DND-41 (cell line): ENCODE measurements at regions not wholly inside any gene's neighbourhood (a gene's known extent, or its start where the extent isn't known, plus 50 kb on each side); places are given as distances from the start of the nearest gene placed in this dataset.

Experiments used
- EZH2 ChIP-seq: IDR thresholded peaks from 3 replicates; pipeline ENCODE4 v1.6.1; 2012; ENCODE audit warnings: borderline replicate concordance, low read depth, mild to moderate bottlenecking, moderate library complexity, low read length, inconsistent platforms; ENCODE audit not compliant: severe bottlenecking
- TF ChIP-seq, protein P1 (sequence below): IDR thresholded peaks from 2 replicates; pipeline ENCODE4 v1.5.1; 2012; ENCODE audit warnings: borderline replicate concordance, low read length, moderate library complexity, mild to moderate bottlenecking; ENCODE audit not compliant: poor library complexity, severe bottlenecking; ENCODE audit errors: extremely low read depth

DNA sequence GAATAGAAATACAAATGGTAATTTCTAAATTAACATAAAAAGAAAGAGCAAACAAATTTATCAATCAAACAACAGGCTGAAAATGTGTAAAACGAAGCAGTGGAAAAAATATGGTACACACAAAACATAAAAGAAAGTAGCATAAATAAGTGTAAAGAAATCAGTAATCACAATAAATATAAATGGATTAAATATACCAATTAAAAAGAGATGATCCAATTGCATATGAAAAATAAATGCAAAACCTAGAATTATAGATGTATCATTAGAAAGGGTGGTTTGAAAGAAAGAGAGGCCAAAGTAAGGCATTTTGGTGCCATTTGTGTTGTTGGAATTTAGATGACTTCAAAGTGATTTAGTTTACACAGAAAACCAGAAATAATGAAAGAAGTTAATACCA, 202.2 kb downstream of the PTBP2 start:
- TF ChIP-seq, protein P1, sequence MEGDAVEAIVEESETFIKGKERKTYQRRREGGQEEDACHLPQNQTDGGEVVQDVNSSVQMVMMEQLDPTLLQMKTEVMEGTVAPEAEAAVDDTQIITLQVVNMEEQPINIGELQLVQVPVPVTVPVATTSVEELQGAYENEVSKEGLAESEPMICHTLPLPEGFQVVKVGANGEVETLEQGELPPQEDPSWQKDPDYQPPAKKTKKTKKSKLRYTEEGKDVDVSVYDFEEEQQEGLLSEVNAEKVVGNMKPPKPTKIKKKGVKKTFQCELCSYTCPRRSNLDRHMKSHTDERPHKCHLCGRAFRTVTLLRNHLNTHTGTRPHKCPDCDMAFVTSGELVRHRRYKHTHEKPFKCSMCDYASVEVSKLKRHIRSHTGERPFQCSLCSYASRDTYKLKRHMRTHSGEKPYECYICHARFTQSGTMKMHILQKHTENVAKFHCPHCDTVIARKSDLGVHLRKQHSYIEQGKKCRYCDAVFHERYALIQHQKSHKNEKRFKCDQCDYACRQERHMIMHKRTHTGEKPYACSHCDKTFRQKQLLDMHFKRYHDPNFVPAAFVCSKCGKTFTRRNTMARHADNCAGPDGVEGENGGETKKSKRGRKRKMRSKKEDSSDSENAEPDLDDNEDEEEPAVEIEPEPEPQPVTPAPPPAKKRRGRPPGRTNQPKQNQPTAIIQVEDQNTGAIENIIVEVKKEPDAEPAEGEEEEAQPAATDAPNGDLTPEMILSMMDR: no peak
- no peak for TF ChIP-seq EZH2
